ENCODE measurements at regions not wholly inside any gene's neighbourhood (a gene's known extent, or its start where the extent isn't known, plus 50 kb on each side); places are given as distances from the start of the nearest gene placed in this dataset.

DNA sequence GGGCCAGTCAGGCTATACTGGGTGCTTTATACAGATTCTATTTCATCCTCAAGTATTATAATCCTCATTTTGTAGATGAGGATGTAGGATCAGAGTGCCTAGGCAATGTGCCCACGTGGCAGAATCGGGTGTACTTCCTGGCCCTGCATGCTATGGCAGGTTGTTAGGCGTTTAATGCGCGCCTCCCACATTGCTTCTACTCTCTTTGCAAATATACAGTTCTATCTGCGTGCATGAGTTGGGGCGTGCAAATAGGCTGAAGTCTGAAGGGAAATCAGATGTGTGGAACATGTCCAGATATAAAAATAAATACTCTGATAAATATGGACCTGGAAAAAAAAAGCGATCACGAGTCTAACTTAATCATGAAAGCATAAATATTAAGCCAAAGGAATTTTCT, 194.7 kb upstream of the FMN2 start:
- Histone ChIP-seq H3K4me1 (replicated peaks in 1 of 2; ENCODE audit: control insufficient read depth in 2 of 2, insufficient read depth in 2 of 2, low read length in 2 of 2) (no peaks in the 10 kb centered on the region), H3K27me3 (ENCODE audit: control insufficient read depth in 2 of 2, insufficient read depth in 2 of 2, low read length in 2 of 2) (no peaks in the 10 kb centered on the region), H3K4me3 (no peak overlapping the region), H3K79me2 (ENCODE audit: control insufficient read depth, insufficient read depth, low read length) (no peaks in the 10 kb centered on the region), H2AFZ (ENCODE audit: low read depth, low read length) (no peak overlapping the region), H4K20me1 (replicated peaks; ENCODE audit: control insufficient read depth, insufficient read depth, low read length) (no peaks in the 10 kb centered on the region), H3K36me3 (ENCODE audit: control insufficient read depth, insufficient read depth, low read length) (no peaks in the 10 kb centered on the region), H3K4me2 (ENCODE audit: insufficient read depth, low read length) (no peak overlapping the region), H3K9ac (ENCODE audit: insufficient read depth in 1 of 2, low read depth in 2 of 2, low read length in 2 of 2) (no peak overlapping the region), H3K9me1 (ENCODE audit: control insufficient read depth, insufficient read depth, low read length) (no peaks in the 10 kb centered on the region), H3K27ac (ENCODE audit: extremely low read depth, low read depth, low read length) (no peak overlapping the region), H3K9me3 (replicated peaks; ENCODE audit: control insufficient read depth, insufficient read depth, low read depth, low read length) (no peaks in the 10 kb centered on the region)
- TF ChIP-seq MED1 (CRISPR knock-in tag; IDR thresholded peaks at IDR 0.05; ENCODE audit: borderline replicate concordance) (no peak), RBFOX2 (IDR thresholded peaks at IDR 0.05; ENCODE audit: low read depth, low read length) (no peak), EP300 (IDR thresholded peaks at IDR 0.05; ENCODE audit: low read length) (no peak), MCM2 (IDR thresholded peaks at IDR 0.05; ENCODE audit: low read depth) (no peak), ZNF212 (CRISPR knock-in tag; IDR thresholded peaks at IDR 0.05) (no peak), TSHZ1 (CRISPR knock-in tag; IDR thresholded peaks at IDR 0.05) (no peak), SMAD3 (CRISPR knock-in tag; conservative IDR thresholded peaks at IDR 0.05) (no peak), RBM17 (IDR thresholded peaks at IDR 0.05; ENCODE audit: borderline replicate concordance, low read depth, low read length) (no peak), POLR2AphosphoS2 (IDR thresholded peaks at IDR 0.05; ENCODE audit: low read length) (no peak), ILK (tag; IDR thresholded peaks at IDR 0.05; ENCODE audit: borderline replicate concordance, low read depth) (no peak), ZNF551 (CRISPR knock-in tag; IDR thresholded peaks at IDR 0.05) (no peak), ARHGAP35 (IDR thresholded peaks at IDR 0.05; ENCODE audit: partially characterized antibody) (no peak), NCOR1 (IDR thresholded peaks at IDR 0.05) (no peak), SMARCC2 (IDR thresholded peaks at IDR 0.05; ENCODE audit: low read depth) (no peak), PTRF (tag; IDR thresholded peaks at IDR 0.05) (no peak), SIX5 (IDR thresholded peaks at IDR 0.05; ENCODE audit: borderline replicate concordance in 1 of 2, insufficient read depth in 1 of 2, low read depth in 1 of 2, low read length in 2 of 2) (no peak)
- TF ChIP-seq, protein P1, sequence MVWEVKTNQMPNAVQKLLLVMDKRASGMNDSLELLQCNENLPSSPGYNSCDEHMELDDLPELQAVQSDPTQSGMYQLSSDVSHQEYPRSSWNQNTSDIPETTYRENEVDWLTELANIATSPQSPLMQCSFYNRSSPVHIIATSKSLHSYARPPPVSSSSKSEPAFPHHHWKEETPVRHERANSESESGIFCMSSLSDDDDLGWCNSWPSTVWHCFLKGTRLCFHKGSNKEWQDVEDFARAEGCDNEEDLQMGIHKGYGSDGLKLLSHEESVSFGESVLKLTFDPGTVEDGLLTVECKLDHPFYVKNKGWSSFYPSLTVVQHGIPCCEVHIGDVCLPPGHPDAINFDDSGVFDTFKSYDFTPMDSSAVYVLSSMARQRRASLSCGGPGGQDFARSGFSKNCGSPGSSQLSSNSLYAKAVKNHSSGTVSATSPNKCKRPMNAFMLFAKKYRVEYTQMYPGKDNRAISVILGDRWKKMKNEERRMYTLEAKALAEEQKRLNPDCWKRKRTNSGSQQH (CRISPR knock-in tag; IDR thresholded peaks at IDR 0.05): no peak
- no peak for ATAC-seq
- no TSS peak for BruUV-seq (replicated peaks)
- intact Hi-C loops (cut with micrococcal nuclease): loop anchor here (5.0 to 10.0 kb wide), 2 partner anchors 490 to 582 kb away; no protein-coding TSS in a partner anchor
- FAIRE-seq: no peak
- 2% methylated on average over 9 of the region's 9 CpGs for WGBS (ENCODE audit: insufficient coverage, low coverage, missing lambda C conversion rate)
- ChIA-PET POLR2A (no interaction called here), CTCF (ENCODE audit: low intra/inter-chr PET ratio) (no interaction called here)
- DNase-seq (ENCODE audit: extremely low read depth in 1 of 4, low spot score in 3 of 4): no peak
- in situ Hi-C loops (cut with MboI): no loop called here

All from K562 (cell line).